HG02763 (cell line): ENCODE measurements at regions not wholly inside any gene's neighbourhood (a gene's known extent, or its start where the extent isn't known, plus 50 kb on each side); places are given as distances from the start of the nearest gene placed in this dataset.

Experiments
- ATAC-seq: cut with Tn5 transposase; IDR thresholded peaks from one replicate; pipeline ENCODE4 v1.9.1; 2021; ENCODE audit warnings: mild to moderate bottlenecking, moderate library complexity; ENCODE audit not compliant: unreplicated experiment

GRCh38 chr2:83585250-83585649, 873.8 kb downstream of the SUCLG1 start:
- ATAC-seq, result no peak

DNA sequence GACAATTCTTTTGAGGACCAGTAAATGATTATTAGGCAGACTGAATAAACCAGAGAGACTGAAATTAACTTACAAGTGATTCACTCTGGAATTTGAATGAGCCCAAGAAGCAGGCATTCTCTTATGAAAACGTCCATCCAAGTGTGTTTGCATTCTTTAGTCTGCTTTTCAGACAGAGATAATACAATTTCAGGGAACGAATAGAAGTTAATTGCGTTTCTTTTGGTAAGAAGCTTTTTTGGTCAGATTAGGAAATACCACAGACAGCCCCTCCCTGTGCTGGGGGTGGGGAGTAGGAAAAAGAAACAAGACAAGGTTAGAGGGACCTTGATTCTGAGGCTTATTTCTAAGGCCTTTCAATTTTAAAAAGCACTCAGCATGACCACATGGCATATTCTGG, 874.4 kb downstream of the SUCLG1 start:
- ATAC-seq, result no peak

- ATAC-seq, result no peak
Observed at GRCh38 chr2:83582589-83582988, 876.5 kb downstream of the SUCLG1 start.

DNA sequence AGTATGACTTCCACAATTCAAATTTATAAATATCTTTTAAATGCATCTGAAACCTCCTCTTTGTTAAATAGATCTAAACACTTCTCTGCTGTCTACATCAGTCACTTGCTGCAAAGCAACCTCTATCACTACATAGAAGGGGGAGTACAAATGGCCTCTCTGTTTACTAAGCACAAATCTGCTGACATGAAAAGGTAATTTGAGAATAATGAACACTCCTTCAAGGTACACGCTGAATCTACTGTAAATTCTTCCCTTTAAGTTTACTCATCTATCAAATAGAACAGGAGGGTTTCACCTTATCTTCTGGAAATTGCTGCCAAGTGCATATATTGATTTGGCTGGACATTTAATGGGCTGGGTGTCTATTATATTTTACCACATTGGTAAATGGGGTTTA, 879.6 kb downstream of the SUCLG1 start:
- ATAC-seq, result no peak

GRCh38 chr2:83578405-83578804, 880.7 kb downstream of the SUCLG1 start:
- ATAC-seq, result no peak

GRCh38 chr2:83574614-83575013, 884.5 kb downstream of the SUCLG1 start:
- ATAC-seq, result no peak

DNA sequence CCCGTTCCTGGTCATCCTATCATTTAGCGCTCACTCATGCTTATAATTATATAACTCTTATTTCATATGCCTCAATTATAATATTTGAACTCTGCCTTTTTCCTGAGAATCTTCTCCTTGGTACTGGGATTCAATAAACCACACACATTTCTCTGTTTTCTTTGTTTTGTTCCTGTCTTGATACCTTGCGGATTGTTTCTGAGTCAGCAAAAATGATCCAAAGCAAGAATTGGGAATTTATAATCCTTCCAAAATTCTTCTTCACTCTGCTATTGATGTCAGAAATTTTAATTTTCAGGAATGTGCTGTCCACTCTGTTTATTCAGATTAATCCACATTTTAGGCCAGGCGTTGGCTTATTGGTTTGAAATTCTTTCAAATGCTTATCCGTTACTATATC, 886.0 kb downstream of the SUCLG1 start:
- ATAC-seq, result no peak

- ATAC-seq, result no peak
Observed at GRCh38 chr2:83572400-83572799, 886.7 kb downstream of the SUCLG1 start.

DNA sequence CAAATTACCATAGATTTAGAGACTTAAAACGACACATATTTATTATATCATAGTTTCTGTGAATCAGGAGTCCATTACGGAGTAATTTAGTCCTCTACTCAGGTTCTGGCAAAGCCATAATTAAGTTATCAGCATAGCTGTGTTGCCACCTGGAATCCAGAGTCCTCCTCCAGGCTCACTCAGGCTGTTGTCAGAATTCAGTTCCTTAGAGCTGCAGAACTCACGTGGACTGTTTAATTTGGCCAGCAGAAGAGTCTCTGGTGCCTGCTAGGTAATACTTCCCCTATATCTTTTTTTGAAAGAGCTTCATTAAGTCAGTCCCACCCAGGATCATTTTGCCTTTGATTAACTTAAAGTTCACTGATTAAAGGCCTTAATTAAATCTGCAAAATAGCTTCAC, 891.5 kb downstream of the SUCLG1 start:
- ATAC-seq, result no peak

- ATAC-seq, result no peak
Observed at GRCh38 chr2:83565626-83566025, 893.5 kb downstream of the SUCLG1 start.

DNA sequence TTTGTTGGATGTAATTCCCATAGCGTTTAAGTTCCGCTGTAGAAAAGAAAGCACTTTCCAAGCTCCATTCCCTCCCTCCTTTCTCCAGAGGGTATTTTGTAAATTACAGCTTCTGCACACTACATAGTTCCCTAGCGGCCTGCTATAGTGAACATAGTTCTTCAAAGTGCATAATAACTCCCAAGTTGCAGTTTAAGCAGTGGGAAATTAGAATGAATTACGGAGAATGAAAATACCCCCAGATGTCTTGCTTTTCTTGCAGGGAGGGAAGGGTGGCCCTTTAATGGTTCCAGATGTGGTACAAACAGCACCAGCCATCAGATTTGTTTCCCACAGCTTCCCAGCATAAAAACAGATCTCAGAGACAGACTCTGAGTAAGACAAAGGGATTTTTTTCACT, 893.9 kb downstream of the SUCLG1 start:
- ATAC-seq, result no peak

DNA sequence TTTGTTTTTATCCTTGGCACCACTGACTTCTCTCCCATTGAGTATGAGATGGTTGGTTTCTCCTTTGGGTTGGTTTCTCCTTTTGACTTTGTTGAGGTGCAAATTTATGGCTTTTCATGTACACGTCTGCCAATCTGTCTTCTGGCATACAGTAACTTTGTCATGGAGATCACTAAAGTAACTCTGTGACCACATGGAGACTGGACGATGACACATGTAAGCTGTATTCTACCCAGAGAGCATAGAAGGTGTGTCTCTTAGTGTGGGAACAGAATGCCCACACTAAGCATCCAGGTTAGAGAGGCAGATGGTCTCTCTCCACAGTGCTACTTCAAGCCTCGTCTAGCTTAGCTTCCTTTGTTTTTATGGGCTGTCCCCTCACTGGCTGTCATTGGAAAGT, 897.5 kb downstream of the SUCLG1 start:
- no peak for ATAC-seq

DNA sequence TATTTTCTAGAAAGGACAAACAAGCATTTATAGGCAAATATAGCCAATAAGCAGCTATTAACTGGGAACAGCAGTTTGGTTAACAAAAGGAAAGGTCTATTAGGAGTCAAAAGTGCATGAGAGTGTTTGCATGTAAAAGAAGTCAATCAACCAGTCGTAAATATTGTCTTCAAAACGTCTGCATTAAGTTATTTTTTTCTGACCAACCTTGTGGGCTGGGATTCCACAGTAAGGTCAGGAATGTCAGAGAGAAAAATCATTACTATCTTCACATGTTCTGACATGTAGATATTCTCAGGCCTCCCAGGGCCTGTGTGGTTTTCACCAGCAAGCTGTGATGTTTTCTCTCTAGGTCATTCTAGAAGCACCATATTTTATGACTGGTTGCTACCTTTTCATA, 922.5 kb downstream of the SUCLG1 start:
- ATAC-seq, result no peak

- ATAC-seq, result no peak
Observed at GRCh38 chr2:83534416-83534815, 924.7 kb downstream of the SUCLG1 start.

- ATAC-seq, result no peak
Observed at GRCh38 chr2:83531206-83531826, 927.8 kb downstream of the SUCLG1 start.

DNA sequence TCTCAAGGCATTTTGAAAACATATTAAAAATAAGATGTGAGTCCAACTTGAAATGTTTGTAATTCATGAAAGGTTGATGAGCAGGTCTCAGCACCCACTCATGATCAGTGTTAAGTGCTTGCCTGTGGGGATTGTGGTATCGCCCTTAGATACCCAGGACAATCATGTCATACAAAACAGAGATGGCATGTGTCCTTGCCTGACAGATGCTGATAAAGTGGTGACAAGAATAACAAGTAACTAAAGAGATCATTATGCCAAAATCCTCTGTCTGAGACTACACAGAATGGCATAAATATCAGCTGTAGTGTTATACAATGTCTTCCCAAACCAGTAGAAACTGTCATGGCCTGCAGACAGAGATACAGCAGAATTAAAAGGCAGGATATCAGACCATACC, 930.3 kb downstream of the SUCLG1 start:
- ATAC-seq, result no peak

GRCh38 chr2:83522891-83523493, 936.1 kb downstream of the SUCLG1 start:
- ATAC-seq, result no peak

DNA sequence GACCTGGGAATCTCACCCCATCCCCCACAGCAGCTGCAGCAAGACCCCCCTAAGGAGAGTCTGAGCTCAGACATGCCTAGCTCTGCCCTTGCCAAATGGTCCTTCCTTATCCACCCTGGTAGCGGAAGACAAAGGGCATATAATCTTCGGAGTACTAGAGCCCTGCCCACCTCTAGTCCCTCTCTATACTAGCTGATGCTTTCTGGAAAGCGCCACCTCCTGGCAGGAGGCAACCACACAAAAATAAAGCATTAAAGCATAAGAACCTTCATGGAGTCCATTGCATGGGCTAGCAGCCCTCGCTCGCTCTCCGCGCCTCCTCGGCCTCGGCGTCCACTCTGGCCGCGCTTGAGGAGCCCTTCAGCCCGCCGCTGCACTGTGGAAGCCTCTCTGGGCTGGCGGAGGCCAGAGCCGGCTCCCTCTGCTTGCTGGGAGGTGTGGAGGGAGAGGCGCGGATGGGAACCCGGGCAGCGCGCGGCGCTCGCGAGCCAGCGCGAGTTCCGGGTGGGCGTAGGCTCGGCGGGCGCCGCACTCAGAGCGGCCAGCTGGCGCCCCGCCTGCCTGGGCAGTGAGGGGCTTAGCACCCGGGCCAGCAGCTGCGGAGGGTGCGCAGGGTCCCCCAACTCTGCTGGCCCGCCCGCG, 941.2 kb downstream of the SUCLG1 start:
- ATAC-seq, result no peak

DNA sequence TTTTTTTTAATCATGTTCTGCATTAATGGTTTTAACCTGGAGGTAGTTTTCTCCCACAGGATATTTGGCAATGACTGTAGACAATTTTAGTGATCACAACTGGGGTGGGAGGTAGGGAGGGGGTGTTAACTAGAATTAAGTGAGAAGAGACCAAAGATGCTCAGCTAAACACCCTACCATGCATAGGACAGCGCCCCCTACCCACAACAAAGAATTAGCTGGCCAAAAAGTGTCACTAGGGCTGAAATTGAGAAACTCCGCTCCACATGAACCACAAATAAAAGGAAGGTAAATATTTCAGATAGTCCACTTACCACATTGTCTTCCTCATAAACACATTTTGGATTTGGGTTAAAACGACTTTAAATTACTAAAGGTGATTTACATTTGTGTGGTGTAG, 942.6 kb downstream of the SUCLG1 start:
- ATAC-seq, result no peak

DNA sequence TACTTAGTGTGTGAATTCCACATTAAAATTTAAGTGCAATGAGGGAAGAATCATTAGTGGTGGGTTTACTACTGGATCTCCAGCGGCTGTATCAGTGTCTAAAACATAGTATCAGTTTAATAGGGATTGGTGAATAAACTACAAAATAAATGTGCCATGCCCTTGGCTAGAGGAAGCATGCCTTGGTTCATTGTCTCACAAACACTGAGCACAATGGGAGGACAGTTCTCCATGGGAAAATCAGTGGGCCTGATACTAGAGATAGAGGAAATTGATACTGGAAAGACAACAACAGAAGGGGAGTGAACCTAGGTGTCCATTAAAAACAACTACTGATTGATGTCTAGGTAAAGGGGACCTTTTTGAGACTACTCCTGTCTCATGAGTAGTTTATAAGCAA, 971.6 kb downstream of the SUCLG1 start:
- no peak for ATAC-seq

DNA sequence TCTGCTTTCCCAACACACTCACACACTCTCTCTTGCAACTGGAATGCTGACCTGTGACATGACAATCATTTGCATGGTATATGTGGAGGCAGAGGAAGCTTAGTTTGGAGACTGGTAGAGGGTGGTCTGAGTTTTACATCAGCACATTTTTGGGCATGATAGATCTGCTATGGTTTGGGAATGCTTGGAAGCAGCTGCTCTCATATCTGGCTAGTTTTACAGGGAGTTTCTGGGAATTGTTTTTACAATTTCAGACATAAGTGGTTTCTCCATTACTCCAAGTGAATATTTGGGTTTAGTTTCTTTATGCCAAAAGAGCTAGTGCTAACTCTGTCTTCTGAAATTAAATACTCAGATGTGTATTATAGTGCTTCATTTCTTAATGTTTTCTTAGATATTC, 977.6 kb downstream of the SUCLG1 start:
- ATAC-seq, result no peak

DNA sequence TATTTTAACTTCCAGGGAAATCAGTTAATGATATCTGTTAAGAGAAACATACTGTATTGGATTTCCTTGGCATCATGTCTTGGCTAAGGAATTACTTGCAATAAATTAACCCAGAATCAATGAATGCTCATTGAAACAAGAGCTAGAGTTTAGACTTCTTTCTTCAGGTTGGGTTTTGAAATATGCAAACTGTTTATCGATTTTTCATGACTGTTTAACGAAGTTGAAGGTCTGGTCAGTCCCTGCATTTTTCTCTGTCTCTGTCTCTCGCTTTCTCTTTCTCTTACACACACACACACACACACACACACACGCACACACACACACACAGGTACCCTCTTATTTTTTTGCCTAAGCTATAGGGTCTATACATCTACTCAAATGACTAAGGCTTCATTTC, 981.0 kb downstream of the SUCLG1 start:
- ATAC-seq, result no peak

- ATAC-seq, result no peak
Observed at GRCh38 chr2:83475371-83475770, 983.7 kb downstream of the SUCLG1 start.
